Peyer's patch (tissue), 4 donors: ENCODE measurements at regions not wholly inside any gene's neighbourhood (a gene's known extent, or its start where the extent isn't known, plus 50 kb on each side); places are given as distances from the start of the nearest gene placed in this dataset.

Experiments used
- CTCF ChIP-seq, 6 experiments: fragments of 450-650 bp in 4 of 6; fragments of 200-600 bp in 2 of 6; sonication (generic) in 1 of 6; IDR thresholded peaks; one replicate each; pipeline ENCODE4 v1.5.1; 2017 to 2019; ENCODE audit warnings: antibody characterized with exemption in 6 of 6, mild to moderate bottlenecking in 3 of 6, moderate library complexity in 1 of 6
- POLR2A ChIP-seq, 2 donors: fragments of 450-650 bp; IDR thresholded peaks; one replicate each; pipeline ENCODE4 v1.5.1; 2017; ENCODE audit warnings: antibody characterized with exemption in 2 of 2, mild to moderate bottlenecking in 2 of 2, moderate library complexity in 2 of 2

GRCh38 chr2:106667478-106668070 is 180.4 kb downstream of the CD8B2 start:
- TF ChIP-seq CTCF (IDR thresholded peaks at IDR 0.05) (no peak), POLR2A (IDR thresholded peaks at IDR 0.05) (no peak)
